Upper lobe of left lung (tissue), 4 donors: ENCODE measurements at regions not wholly inside any gene's neighbourhood (a gene's known extent, or its start where the extent isn't known, plus 50 kb on each side); places are given as distances from the start of the nearest gene placed in this dataset.

Experiments used
- POLR2A ChIP-seq, 4 donors: fragments of 450-650 bp; IDR thresholded peaks; one replicate each; pipeline ENCODE4 v1.5.1; 2016 to 2017; ENCODE audit warnings: antibody characterized with exemption in 4 of 4, mild to moderate bottlenecking in 2 of 4
- POLR2AphosphoS5 ChIP-seq, 2 donors: sonication (generic); formaldehyde crosslinking; IDR thresholded peaks; one replicate each; pipeline ENCODE4 v1.5.1; 2017; ENCODE audit warnings: antibody characterized with exemption in 2 of 2
- TF ChIP-seq, protein P1 (sequence below), 6 experiments: fragments of 450-650 bp in 4 of 6; fragments of 200-600 bp in 2 of 6; sonication (generic) in 2 of 6; IDR thresholded peaks; one replicate each; pipeline ENCODE4 v1.5.1; 2016 to 2019; ENCODE audit warnings: antibody characterized with exemption in 6 of 6

DNA sequence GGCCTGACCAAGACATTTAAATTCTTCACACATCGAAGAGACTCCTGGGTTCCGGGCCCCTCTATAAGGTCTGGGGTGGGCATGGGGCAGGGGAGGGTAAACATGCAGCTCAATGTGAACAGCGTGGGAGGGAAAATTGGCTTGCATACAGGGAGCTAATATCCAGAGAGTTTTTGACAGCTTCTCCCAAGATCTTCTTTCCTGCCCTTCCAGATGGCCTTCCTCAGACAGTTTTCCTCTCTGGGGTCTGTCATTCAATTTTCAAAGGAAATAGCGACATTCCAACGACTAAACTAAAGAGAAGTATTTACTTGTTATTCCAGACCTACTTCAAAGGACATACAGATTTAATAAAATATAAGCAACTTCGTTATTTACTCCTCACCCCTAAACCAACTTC is 1030.6 kb downstream of the MCTP2 start:
- TF ChIP-seq POLR2A (IDR thresholded peaks at IDR 0.05) (no peak), POLR2AphosphoS5 (IDR thresholded peaks at IDR 0.05) (no peak)
- TF ChIP-seq, protein P1, sequence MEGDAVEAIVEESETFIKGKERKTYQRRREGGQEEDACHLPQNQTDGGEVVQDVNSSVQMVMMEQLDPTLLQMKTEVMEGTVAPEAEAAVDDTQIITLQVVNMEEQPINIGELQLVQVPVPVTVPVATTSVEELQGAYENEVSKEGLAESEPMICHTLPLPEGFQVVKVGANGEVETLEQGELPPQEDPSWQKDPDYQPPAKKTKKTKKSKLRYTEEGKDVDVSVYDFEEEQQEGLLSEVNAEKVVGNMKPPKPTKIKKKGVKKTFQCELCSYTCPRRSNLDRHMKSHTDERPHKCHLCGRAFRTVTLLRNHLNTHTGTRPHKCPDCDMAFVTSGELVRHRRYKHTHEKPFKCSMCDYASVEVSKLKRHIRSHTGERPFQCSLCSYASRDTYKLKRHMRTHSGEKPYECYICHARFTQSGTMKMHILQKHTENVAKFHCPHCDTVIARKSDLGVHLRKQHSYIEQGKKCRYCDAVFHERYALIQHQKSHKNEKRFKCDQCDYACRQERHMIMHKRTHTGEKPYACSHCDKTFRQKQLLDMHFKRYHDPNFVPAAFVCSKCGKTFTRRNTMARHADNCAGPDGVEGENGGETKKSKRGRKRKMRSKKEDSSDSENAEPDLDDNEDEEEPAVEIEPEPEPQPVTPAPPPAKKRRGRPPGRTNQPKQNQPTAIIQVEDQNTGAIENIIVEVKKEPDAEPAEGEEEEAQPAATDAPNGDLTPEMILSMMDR (IDR thresholded peaks at IDR 0.05), result no peak
